ENCODE measurements at regions not wholly inside any gene's neighbourhood (a gene's known extent, or its start where the extent isn't known, plus 50 kb on each side); places are given as distances from the start of the nearest gene placed in this dataset.

DNA sequence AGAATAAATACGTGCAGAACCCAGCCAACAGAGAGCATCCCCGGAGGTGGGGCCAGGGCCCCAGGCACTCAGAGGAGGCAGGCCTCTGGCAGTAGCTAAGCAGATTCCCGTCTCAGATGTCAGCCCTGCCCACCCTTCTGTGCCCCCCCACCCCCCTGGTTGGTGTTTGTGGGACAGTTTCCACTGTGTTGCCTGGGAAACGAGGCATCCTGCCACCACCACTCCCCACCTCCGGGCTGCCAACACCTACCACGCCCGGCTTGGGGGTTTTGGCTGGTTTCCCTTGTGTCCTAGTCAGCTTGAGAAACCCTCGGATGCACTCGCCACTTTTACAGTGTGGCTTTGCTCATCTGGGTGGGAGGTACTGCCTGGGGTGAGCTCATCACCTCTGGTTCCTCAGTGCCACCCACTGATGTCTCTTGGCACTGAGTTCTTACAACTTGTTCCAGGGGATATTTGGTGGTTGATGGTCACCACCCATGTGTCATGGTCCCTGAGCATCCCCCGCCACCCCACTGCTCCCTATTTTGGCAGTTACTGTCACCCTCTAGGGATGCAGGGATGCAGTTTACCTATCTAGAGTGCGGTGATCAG, 72.4 kb upstream of the YWHAQ start:
- H3K27ac Mint-ChIP-seq (ENCODE audit: unreplicated experiment) = no peak overlapping the region
- H3K27me3 Mint-ChIP-seq (ENCODE audit: unreplicated experiment) = peaks cover 4% of the 10 kb centered on the region

GRCh38 chr2:9703701-9704221, 73.0 kb upstream of the YWHAQ start:
- no peak overlapping the region for H3K4me3 Mint-ChIP-seq (ENCODE audit: unreplicated experiment)

More for the DNA sequence above, 72.4 kb upstream of the YWHAQ start:
- no peaks in the 10 kb centered on the region for H3K36me3 Mint-ChIP-seq (ENCODE audit: unreplicated experiment)
- no peak for DNase-seq
- H3K4me1 Mint-ChIP-seq (ENCODE audit: low read depth, unreplicated experiment) = peaks cover 2% of the 10 kb centered on the region
- no peak for TF ChIP-seq CTCF (IDR thresholded peaks at IDR 0.05; ENCODE audit: partially characterized antibody, unreplicated experiment)
- H3K4me3 Mint-ChIP-seq (ENCODE audit: unreplicated experiment) = no peak overlapping the region
- peaks cover 3% of the 10 kb centered on the region for H3K9me3 Mint-ChIP-seq (ENCODE audit: unreplicated experiment)

DNA sequence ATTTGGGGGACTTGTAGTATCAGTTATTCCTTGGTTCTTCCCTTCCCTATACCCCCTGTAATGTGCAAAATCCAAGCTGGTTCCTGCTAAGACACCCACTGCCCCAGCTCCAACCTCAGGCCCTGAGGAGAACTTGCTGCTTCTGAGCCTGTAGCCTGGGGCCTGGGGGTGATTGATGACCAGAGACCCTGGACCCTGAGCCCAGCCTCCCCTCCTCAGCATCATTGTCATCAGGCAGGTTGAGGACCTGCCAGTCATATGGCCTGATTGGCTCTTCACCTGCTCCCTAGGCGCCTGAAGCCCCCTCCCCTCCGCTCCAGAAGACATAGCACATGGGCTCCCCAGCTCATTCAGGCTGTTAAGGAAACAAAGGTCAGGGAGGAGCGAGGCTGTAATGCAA, 73.8 kb upstream of the YWHAQ start:
- Mint-ChIP-seq H3K4me1 (ENCODE audit: low read depth, unreplicated experiment) (peaks cover 4% of the 10 kb centered on the region), H3K27ac (ENCODE audit: unreplicated experiment) (no peak overlapping the region), H3K36me3 (ENCODE audit: unreplicated experiment) (no peaks in the 10 kb centered on the region), H3K4me3 (ENCODE audit: unreplicated experiment) (no peak overlapping the region), H3K27me3 (ENCODE audit: unreplicated experiment) (peaks cover 4% of the 10 kb centered on the region), H3K9me3 (ENCODE audit: unreplicated experiment) (peaks cover 3% of the 10 kb centered on the region)
- no peak for DNase-seq
- no peak for TF ChIP-seq CTCF (IDR thresholded peaks at IDR 0.05; ENCODE audit: partially characterized antibody, unreplicated experiment)

More at GRCh38 chr2:9703701-9704221, 73.0 kb upstream of the YWHAQ start:
- H3K4me1 Mint-ChIP-seq (ENCODE audit: low read depth, unreplicated experiment) = peaks cover 2% of the 10 kb centered on the region
- no peak overlapping the region for H3K27ac Mint-ChIP-seq (ENCODE audit: unreplicated experiment)
- no peak for DNase-seq
- H3K36me3 Mint-ChIP-seq (ENCODE audit: unreplicated experiment) = no peaks in the 10 kb centered on the region
- no peak for TF ChIP-seq CTCF (IDR thresholded peaks at IDR 0.05; ENCODE audit: partially characterized antibody, unreplicated experiment)
- H3K9me3 Mint-ChIP-seq (ENCODE audit: unreplicated experiment) = peaks cover 3% of the 10 kb centered on the region
- H3K27me3 Mint-ChIP-seq (ENCODE audit: unreplicated experiment) = peaks cover 4% of the 10 kb centered on the region

GRCh38 chr2:9705196-9705595, 74.4 kb upstream of the YWHAQ start:
- Mint-ChIP-seq H3K9me3 (ENCODE audit: unreplicated experiment) (peaks cover 3% of the 10 kb centered on the region), H3K27me3 (ENCODE audit: unreplicated experiment) (peaks cover 4% of the 10 kb centered on the region), H3K4me1 (ENCODE audit: low read depth, unreplicated experiment) (peaks cover 4% of the 10 kb centered on the region), H3K36me3 (ENCODE audit: unreplicated experiment) (no peaks in the 10 kb centered on the region), H3K27ac (ENCODE audit: unreplicated experiment) (no peak overlapping the region), H3K4me3 (ENCODE audit: unreplicated experiment) (no peak overlapping the region)
- DNase-seq = no peak
- no peak for TF ChIP-seq CTCF (IDR thresholded peaks at IDR 0.05; ENCODE audit: partially characterized antibody, unreplicated experiment)

DNA sequence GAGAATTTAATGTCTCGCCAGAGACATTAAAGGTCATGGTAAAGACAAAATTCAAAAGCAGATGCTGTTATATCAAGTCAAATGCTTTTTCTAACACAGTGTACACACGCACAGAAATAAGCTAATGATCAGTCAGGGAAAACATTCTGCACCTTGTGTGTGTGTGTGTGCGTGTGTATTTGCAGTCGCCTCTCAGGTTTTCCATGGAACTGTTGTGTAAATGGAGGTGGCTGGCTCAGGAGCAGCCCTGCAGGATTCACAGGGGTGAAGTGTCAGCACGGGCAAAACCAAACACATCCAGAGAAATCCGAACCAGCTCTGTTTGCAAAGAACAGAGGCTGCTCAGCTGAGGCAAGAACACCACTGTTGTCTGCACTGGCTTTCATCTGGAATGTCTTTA, 76.2 kb upstream of the YWHAQ start:
- Mint-ChIP-seq H3K27me3 (ENCODE audit: unreplicated experiment) (peaks cover 4% of the 10 kb centered on the region), H3K9me3 (ENCODE audit: unreplicated experiment) (peaks cover 3% of the 10 kb centered on the region), H3K27ac (ENCODE audit: unreplicated experiment) (no peak overlapping the region), H3K4me3 (ENCODE audit: unreplicated experiment) (no peak overlapping the region), H3K4me1 (ENCODE audit: low read depth, unreplicated experiment) (peaks cover 10% of the 10 kb centered on the region), H3K36me3 (ENCODE audit: unreplicated experiment) (no peaks in the 10 kb centered on the region)
- DNase-seq = no peak
- no peak for TF ChIP-seq CTCF (IDR thresholded peaks at IDR 0.05; ENCODE audit: partially characterized antibody, unreplicated experiment)

Measured in glutamatergic neuron (in vitro differentiated cells).